ENCODE measurements at regions not wholly inside any gene's neighbourhood (a gene's known extent, or its start where the extent isn't known, plus 50 kb on each side); places are given as distances from the start of the nearest gene placed in this dataset.
"Not testable (repeated sequence)": the region's sequence is repeated elsewhere in the genome, so short reads cannot be mapped to it uniquely, and the experiment has no call there.

DNA sequence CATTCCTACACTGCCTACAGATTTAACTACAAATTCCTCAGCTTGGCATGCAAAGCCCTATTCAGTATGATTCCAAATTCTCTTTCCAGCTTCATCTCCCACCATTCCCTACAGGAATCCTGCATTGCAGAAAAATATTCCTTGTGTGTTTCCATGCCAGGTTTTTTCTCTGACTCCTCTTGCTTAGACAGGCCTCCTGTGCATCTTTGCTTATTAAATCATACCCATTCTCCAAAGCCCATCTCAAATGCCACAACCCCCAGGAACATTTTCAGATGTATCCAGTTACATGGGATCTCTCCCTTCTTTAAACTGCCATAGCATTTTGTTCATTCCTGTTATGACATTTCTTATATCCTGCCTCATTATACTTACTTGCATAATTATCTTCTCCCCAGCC is 106.4 kb upstream of the GRIA3 start:
- DNase-seq (ENCODE audit: low read depth, low spot score), result no peak

- DNase-seq (ENCODE audit: low read depth, low spot score), result no peak
Observed at GRCh38 chrX:123080065-123080464, 104.0 kb upstream of the GRIA3 start.

DNA sequence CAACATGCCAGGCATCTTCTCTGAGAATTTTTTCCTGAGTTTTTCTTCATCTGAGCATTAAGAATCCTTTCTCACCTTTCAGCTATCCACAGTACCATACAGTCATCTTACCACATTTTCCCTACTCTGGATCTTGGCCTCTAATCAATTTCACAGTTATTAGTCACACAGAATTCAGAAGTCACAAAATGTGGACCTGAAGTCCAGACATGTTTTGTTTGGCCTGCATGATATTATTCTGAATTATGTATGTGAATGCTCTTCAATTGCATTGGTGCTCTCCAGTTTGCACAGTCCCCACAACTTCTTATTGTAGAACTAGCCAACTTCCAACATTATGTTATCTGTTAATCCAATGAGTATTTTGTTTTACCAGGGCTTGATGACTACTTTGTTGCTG is 102.3 kb upstream of the GRIA3 start:
- no peak for DNase-seq (ENCODE audit: low read depth, low spot score)

DNA sequence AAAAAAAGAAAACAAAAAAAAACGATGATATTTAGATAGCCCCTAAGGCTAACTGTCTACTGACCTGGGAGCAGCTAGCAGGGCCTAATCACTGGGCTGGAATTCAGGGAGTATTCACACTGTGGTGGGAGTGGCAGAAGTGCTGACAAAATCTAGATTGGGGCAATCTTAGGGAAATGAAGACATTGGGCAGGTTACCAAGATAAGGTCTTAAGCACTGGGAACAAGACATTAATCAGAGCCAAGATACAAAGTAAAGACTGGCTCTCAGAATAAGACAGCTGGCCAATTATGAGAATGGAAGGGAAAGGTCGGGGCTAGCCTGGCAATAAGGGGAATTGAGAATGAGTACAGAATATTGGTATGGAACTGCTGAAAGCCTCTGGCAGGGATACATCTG is 100.2 kb upstream of the GRIA3 start:
- peak; percentile 16 for DNase-seq (ENCODE audit: low read depth, low spot score)

GRCh38 chrX:123084797-123085196 is 99.3 kb upstream of the GRIA3 start:
- DNase-seq (ENCODE audit: low read depth, low spot score), result peak; percentile 11

GRCh38 chrX:123085311-123085940 is 98.7 kb upstream of the GRIA3 start:
- peak; percentile 72 for DNase-seq (ENCODE audit: low read depth, low spot score)

DNA sequence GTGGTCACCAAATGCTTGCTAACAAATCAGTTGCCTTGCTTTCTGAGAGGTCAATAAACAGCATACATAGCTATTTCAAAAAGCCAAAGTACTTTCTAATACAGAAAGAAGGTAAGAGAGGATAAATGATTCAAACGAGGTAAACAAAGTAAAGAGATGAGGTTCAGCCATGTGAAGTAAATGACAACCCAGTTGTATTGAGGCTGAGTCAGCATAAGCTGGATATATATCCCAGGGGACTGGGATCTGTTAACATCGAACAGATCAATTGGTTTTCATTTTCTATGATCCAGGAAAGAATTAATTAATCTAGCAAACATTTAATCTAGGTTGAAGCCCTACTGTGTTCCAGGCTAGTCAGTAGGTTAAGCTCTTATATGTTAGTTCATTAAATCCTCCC is 97.3 kb upstream of the GRIA3 start:
- no peak for DNase-seq (ENCODE audit: low read depth, low spot score)

- DNase-seq (ENCODE audit: low read depth, low spot score), result no peak
Observed at GRCh38 chrX:123087326-123087725, 96.8 kb upstream of the GRIA3 start.

DNA sequence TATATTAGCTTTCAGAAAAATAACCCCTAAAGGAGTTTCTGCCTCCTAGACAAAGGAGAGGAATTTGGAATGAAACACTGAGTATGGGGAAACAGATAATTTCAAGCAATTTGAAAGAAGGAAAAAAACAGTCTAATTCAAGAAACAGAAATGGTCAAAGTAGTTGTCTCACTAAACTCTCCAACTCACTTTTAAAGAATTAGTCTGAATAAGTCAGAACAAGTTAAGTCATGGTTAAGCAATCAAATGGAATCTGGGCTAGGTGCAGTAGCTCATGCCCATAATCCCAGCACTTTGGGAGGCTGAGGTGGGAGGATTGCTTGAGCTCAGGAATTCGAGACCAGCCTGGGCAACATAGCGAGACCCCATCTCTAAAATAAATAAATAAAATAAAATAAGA is 95.7 kb upstream of the GRIA3 start:
- no peak for DNase-seq (ENCODE audit: low read depth, low spot score)

DNA sequence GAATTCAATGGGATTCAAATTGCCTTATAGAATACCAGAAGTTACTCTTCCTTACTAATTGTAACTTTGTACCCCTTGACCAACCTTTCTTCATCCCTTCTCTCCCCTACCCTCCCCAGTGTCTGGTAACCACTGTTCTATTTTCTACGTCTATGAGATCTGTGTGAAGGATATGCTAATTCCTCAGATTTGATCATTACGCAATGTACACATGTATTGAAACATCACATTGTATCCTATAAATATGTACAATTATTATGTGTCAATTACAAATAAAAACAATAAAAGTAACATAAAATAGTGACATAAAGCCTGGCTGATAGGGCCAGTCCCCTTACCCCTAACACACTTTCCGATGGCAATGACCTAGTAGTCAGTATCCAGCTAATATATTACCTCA is 95.1 kb upstream of the GRIA3 start:
- DNase-seq (ENCODE audit: low read depth, low spot score), result no peak

DNA sequence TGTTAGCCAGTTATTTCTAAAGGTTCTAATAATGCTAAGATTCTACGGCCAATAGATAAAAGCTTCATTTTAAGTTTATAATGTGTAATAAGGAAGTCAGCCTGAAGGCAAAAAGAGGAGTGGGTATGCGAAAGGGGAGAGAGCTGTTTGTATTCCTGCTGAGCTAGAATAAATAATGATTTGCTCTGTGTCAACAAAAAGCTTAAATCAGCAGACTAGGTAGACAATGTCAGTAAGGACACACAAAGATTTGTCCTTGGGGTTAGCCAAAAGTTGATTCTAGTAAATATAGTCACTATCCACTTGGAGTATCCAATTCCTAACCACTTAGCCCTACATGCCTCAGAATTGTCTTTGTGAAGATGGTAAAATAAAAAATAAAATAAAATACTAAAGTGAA is 90.3 kb upstream of the GRIA3 start:
- DNase-seq (ENCODE audit: low read depth, low spot score), result no peak

- no peak for DNase-seq (ENCODE audit: low read depth, low spot score)
Observed at GRCh38 chrX:123108513-123109427, 75.3 kb upstream of the GRIA3 start.

- no peak for DNase-seq (ENCODE audit: low read depth, low spot score)
Observed at GRCh38 chrX:123121241-123121640, 62.8 kb upstream of the GRIA3 start.

DNA sequence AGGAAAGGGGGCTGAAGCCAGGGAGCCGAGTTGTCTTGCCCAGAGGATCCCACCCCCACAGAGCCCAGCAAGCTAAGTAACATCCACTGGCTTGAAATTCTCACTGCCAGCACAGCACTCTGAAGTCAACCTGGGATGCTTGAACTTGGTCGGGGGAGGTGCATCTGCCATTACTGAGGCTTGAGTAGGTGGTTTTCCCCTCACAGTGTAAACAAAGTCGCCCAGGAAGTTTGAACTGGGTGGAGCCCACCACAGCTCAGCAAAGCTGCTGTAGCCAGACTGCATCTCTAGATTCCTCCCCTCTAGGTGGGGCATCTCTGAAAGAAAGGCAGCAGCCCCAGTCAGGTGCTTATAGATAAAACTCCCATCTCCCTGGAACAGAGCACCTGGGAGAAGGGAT is 54.3 kb upstream of the GRIA3 start:
- DNase-seq (ENCODE audit: low read depth, low spot score), result not testable (repeated sequence)
